ENCODE measurements at regions not wholly inside any gene's neighbourhood (a gene's known extent, or its start where the extent isn't known, plus 50 kb on each side); places are given as distances from the start of the nearest gene placed in this dataset.
"Not testable (repeated sequence)": the region's sequence is repeated elsewhere in the genome, so short reads cannot be mapped to it uniquely, and the experiment has no call there.

DNA sequence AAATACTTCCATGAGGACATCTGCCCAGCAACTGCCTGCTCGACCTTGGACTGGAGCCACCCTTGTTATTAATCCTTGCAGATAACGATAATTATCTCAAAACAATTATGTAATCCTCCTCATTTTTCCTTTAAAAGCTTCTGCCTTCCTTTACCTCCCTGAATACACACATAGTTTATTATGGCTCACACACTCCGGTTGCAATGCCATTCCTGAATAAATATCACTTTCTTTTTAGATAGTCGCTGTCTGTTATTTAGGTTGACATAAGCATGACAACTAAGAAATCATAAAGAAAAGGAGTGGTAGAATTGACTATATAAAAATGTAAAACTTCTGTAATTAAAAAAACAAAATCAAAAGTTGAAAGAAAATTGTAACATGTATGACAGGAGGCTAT, 64.8 kb downstream of the B4GALT7 start:
- DNase-seq (ENCODE audit: low read depth in 4 of 4, low spot score in 3 of 4) = not testable (repeated sequence)

GRCh38 chr5:177665172-177665571, 65.2 kb downstream of the B4GALT7 start:
- DNase-seq (ENCODE audit: low read depth in 4 of 4, low spot score in 3 of 4) = not testable (repeated sequence)

- not testable (repeated sequence) for DNase-seq (ENCODE audit: low read depth in 4 of 4, low spot score in 3 of 4)
Observed at GRCh38 chr5:177665960-177666359, 66.0 kb downstream of the B4GALT7 start.

- not testable (repeated sequence) for DNase-seq (ENCODE audit: low read depth in 4 of 4, low spot score in 3 of 4)
Observed at GRCh38 chr5:177671035-177671754, 71.3 kb downstream of the B4GALT7 start.

DNA sequence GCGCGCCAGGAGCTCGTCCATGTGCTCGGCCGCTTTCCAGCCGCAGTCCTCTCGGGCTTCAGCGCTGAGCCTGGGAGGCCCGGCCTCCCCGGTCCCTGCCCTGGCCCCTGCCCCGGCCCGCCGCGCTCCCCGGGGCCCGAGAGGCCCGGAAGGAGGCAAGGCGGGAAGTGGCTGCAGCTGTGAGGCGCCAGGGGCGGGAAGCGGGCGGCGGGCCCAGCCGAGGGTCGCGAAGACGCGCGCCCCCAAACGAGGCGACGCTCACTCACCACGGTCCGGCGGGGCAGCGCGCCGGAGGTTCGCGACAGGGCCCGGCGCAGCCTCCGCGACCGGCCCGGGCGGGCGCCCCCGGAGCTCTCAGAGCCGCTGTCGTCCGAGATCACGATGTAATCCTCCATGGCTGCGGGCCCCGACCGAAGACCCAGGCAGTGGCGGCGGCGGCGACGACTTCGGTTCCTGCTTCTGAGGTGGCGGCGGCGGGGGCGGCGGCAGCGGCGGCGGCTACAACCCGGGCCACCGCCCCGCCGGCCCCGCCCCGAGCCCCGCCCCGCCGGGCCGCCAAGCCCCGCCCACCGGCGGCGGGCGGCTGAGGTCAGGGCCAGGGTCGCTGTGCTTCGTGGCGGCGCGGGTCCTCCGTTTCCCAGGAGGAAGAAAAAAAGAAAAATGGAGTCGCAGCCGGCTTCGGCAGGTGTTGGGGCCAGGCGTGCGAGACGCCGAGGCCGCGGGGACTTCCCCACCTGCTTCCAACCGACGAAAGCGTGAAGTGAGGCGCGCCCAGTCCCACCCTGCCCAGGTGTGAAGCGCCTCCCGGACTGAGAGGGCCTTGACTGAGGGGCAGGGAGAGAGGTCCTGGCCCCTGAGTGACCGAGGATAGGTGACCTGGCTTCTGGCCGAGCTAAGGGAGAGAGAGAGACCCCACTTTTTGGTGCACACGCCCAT, 72.1 kb downstream of the B4GALT7 start:
- DNase-seq (ENCODE audit: low read depth in 4 of 4, low spot score in 3 of 4) = peak in 1 of 4 donors; percentile 1
